ENCODE measurements at regions not wholly inside any gene's neighbourhood (a gene's known extent, or its start where the extent isn't known, plus 50 kb on each side); places are given as distances from the start of the nearest gene placed in this dataset.

GRCh38 chr18:73421010-73421409 is 553.2 kb upstream of the NETO1 start:
- H3K9me3 ChIP-seq (ENCODE audit: insufficient read depth, low read length), result no peaks in the 10 kb centered on the region
- H3K4me2 ChIP-seq (ENCODE audit: low read length), result no peak overlapping the region
- no peaks in the 10 kb centered on the region for H3K27me3 ChIP-seq (ENCODE audit: low read depth, low read length)
- no peaks in the 10 kb centered on the region for H3K4me1 ChIP-seq (ENCODE audit: low read length)
- H3K4me3 ChIP-seq (ENCODE audit: low read length), result no peak overlapping the region
- H2AFZ ChIP-seq (ENCODE audit: low read depth, low read length), result no peak overlapping the region
- H3K79me2 ChIP-seq (ENCODE audit: low read length), result no peaks in the 10 kb centered on the region
- H4K20me1 ChIP-seq (ENCODE audit: insufficient read depth, low read length), result no peaks in the 10 kb centered on the region
- H3K36me3 ChIP-seq (replicated peaks; ENCODE audit: low read depth, low read length), result no peaks in the 10 kb centered on the region
- H3K27ac ChIP-seq (ENCODE audit: low read length), result no peak overlapping the region
- H3K9ac ChIP-seq (ENCODE audit: low read length), result no peak overlapping the region
- TF ChIP-seq EZH2phosphoT487 (IDR thresholded peaks at IDR 0.05; ENCODE audit: low read depth), result no peak
- no peak for TF ChIP-seq CTCF (IDR thresholded peaks at IDR 0.05; ENCODE audit: low read depth, low read length)

GRCh38 chr18:73419531-73419930 is 551.7 kb upstream of the NETO1 start:
- Histone ChIP-seq H3K9me3 (ENCODE audit: insufficient read depth, low read length) (no peaks in the 10 kb centered on the region), H3K27ac (ENCODE audit: low read length) (no peak overlapping the region), H3K4me1 (ENCODE audit: low read length) (no peaks in the 10 kb centered on the region), H3K36me3 (replicated peaks; ENCODE audit: low read depth, low read length) (no peaks in the 10 kb centered on the region), H3K27me3 (ENCODE audit: low read depth, low read length) (no peaks in the 10 kb centered on the region), H3K4me3 (ENCODE audit: low read length) (no peak overlapping the region), H3K4me2 (ENCODE audit: low read length) (no peak overlapping the region), H2AFZ (ENCODE audit: low read depth, low read length) (no peak overlapping the region), H3K9ac (ENCODE audit: low read length) (no peak overlapping the region), H4K20me1 (ENCODE audit: insufficient read depth, low read length) (no peaks in the 10 kb centered on the region), H3K79me2 (ENCODE audit: low read length) (no peaks in the 10 kb centered on the region)
- TF ChIP-seq CTCF (IDR thresholded peaks at IDR 0.05; ENCODE audit: low read depth, low read length) (no peak), EZH2phosphoT487 (IDR thresholded peaks at IDR 0.05; ENCODE audit: low read depth) (no peak)

- no peaks in the 10 kb centered on the region for H3K27me3 ChIP-seq (ENCODE audit: low read depth, low read length)
- H4K20me1 ChIP-seq (ENCODE audit: insufficient read depth, low read length), result no peaks in the 10 kb centered on the region
- H3K36me3 ChIP-seq (replicated peaks; ENCODE audit: low read depth, low read length), result no peaks in the 10 kb centered on the region
- H3K4me3 ChIP-seq (ENCODE audit: low read length), result no peak overlapping the region
- H2AFZ ChIP-seq (ENCODE audit: low read depth, low read length), result no peak overlapping the region
- no peak overlapping the region for H3K27ac ChIP-seq (ENCODE audit: low read length)
- no peaks in the 10 kb centered on the region for H3K9me3 ChIP-seq (ENCODE audit: insufficient read depth, low read length)
- no peak overlapping the region for H3K9ac ChIP-seq (ENCODE audit: low read length)
- H3K79me2 ChIP-seq (ENCODE audit: low read length), result no peaks in the 10 kb centered on the region
- H3K4me2 ChIP-seq (ENCODE audit: low read length), result no peak overlapping the region
- H3K4me1 ChIP-seq (ENCODE audit: low read length), result no peaks in the 10 kb centered on the region
- TF ChIP-seq CTCF (IDR thresholded peaks at IDR 0.05; ENCODE audit: low read depth, low read length), result no peak
- TF ChIP-seq EZH2phosphoT487 (IDR thresholded peaks at IDR 0.05; ENCODE audit: low read depth), result no peak
Measured at GRCh38 chr18:73414598-73414997, 546.8 kb upstream of the NETO1 start.

GRCh38 chr18:73414069-73414468 is 546.3 kb upstream of the NETO1 start:
- Histone ChIP-seq H3K27ac (ENCODE audit: low read length) (no peak overlapping the region), H3K4me3 (ENCODE audit: low read length) (no peak overlapping the region), H3K4me2 (ENCODE audit: low read length) (no peak overlapping the region), H3K79me2 (ENCODE audit: low read length) (no peaks in the 10 kb centered on the region), H3K4me1 (ENCODE audit: low read length) (no peaks in the 10 kb centered on the region), H3K27me3 (ENCODE audit: low read depth, low read length) (no peaks in the 10 kb centered on the region), H3K9me3 (ENCODE audit: insufficient read depth, low read length) (no peaks in the 10 kb centered on the region), H4K20me1 (ENCODE audit: insufficient read depth, low read length) (no peaks in the 10 kb centered on the region), H2AFZ (ENCODE audit: low read depth, low read length) (no peak overlapping the region), H3K36me3 (replicated peaks; ENCODE audit: low read depth, low read length) (no peaks in the 10 kb centered on the region), H3K9ac (ENCODE audit: low read length) (no peak overlapping the region)
- TF ChIP-seq EZH2phosphoT487 (IDR thresholded peaks at IDR 0.05; ENCODE audit: low read depth) (no peak), CTCF (IDR thresholded peaks at IDR 0.05; ENCODE audit: low read depth, low read length) (no peak)

Data from OCI-LY3 (cell line).